PFSK-1 (cell line): ENCODE measurements at regions not wholly inside any gene's neighbourhood (a gene's known extent, or its start where the extent isn't known, plus 50 kb on each side); places are given as distances from the start of the nearest gene placed in this dataset.

Experiments used
- FOXP2 ChIP-seq: optimal IDR thresholded peaks from 2 replicates; pipeline ENCODE3; 2011; ENCODE audit warnings: borderline replicate concordance, control low read depth, inconsistent platforms; ENCODE audit not compliant: insufficient read depth; ENCODE audit errors: extremely low read length, extremely low read depth
- POLR2AphosphoS5 ChIP-seq: IDR thresholded peaks from 2 replicates; pipeline ENCODE4 v1.6.1; 2012; ENCODE audit warnings: low read depth, mild to moderate bottlenecking, control low read depth, low read length, moderate library complexity
- REST ChIP-seq, 2 experiments: IDR thresholded peaks; 2 replicates each; pipeline versions ENCODE4 v1.6.1 to v1.8.0; 2011 to 2012; ENCODE audit warnings: low read depth in 2 of 2, low read length in 2 of 2, control low read depth in 1 of 2, inconsistent platforms in 1 of 2, mild to moderate bottlenecking in 1 of 2, moderate library complexity in 1 of 2; ENCODE audit not compliant: insufficient read depth in 1 of 2
- SIN3A ChIP-seq: IDR thresholded peaks from 2 replicates; pipeline ENCODE4 v1.6.1; 2012; ENCODE audit warnings: mild to moderate bottlenecking, low read length, moderate library complexity, borderline replicate concordance; ENCODE audit not compliant: insufficient read depth
- TAF1 ChIP-seq: IDR thresholded peaks from 2 replicates; pipeline ENCODE4 v1.6.1; 2012; ENCODE audit warnings: low read length, control low read depth, borderline replicate concordance; ENCODE audit not compliant: insufficient read depth

DNA sequence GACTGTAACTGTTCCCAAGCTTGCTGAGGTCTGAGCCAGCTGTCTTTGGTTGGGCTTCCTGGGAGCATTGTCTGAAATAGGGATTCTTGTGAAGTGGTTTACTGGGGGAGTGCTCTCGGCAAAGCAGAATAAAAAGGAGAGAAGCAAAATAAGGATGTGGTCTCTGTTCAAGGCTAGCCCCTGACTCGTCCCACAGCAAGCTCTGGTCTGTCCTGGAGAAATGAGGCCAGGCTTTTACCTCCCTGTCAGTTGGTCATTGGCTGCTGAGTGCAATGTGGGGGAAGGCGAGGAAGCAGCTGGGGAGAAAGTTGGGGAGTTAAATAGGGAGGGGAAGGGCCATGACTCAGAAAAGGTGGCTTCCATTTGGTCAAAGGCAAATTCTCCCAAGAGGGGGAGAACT lies 303.9 kb upstream of the DUSP10 start:
- TF ChIP-seq FOXP2 (no peak), SIN3A (no peak), POLR2AphosphoS5 (no peak), REST (IDR thresholded peaks at IDR 0.05; ENCODE audit: insufficient read depth in 1 of 2, low read depth in 2 of 2, low read length in 2 of 2) (no peak), TAF1 (no peak)

DNA sequence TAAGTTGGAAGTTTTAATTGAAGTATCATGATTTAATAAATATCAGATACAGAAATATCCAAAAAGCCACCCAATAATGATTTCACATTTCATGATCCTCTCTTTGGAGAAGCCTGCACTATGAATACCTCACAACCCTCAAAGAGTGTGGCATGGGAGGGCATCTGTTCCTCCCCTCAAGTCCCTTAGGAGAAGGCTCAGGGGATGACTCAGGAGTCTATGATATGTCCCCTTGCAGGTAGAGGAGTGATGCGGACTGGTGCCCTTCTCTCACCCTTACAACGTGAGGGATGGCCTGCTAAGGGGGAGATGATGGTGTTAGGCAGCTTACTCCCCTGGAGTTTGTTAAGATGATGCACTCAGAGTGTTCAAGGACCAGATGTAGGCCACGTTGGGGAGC lies 303.3 kb upstream of the DUSP10 start:
- TF ChIP-seq SIN3A (no peak), REST (IDR thresholded peaks at IDR 0.05; ENCODE audit: insufficient read depth in 1 of 2, low read depth in 2 of 2, low read length in 2 of 2) (no peak), FOXP2 (no peak), POLR2AphosphoS5 (no peak), TAF1 (no peak)

GRCh38 chr1:222043444-222044292 lies 301.8 kb upstream of the DUSP10 start:
- TF ChIP-seq FOXP2, result no peak
- no peak for TF ChIP-seq SIN3A
- TF ChIP-seq POLR2AphosphoS5, result no peak
- no peak for TF ChIP-seq TAF1
- no peak for TF ChIP-seq REST (IDR thresholded peaks at IDR 0.05; ENCODE audit: insufficient read depth in 1 of 2, low read depth in 2 of 2, low read length in 2 of 2)

- TF ChIP-seq POLR2AphosphoS5 (no peak), SIN3A (no peak), FOXP2 (no peak), TAF1 (no peak), REST (IDR thresholded peaks at IDR 0.05; ENCODE audit: insufficient read depth in 1 of 2, low read depth in 2 of 2, low read length in 2 of 2) (no peak)
Measured at GRCh38 chr1:222042120-222042519, 300.2 kb upstream of the DUSP10 start.

- no peak for TF ChIP-seq POLR2AphosphoS5
Measured at GRCh38 chr1:222040955-222041354, 299.1 kb upstream of the DUSP10 start.
